Right hindlimb (tissue), 1 donor: ENCODE measurements at regions not wholly inside any gene's neighbourhood (a gene's known extent, or its start where the extent isn't known, plus 50 kb on each side); places are given as distances from the start of the nearest gene placed in this dataset.

Source experiments
- DNase-seq: peaks from one replicate; pipeline ENCODE4 v3.0.0-alpha.2; 2018

DNA sequence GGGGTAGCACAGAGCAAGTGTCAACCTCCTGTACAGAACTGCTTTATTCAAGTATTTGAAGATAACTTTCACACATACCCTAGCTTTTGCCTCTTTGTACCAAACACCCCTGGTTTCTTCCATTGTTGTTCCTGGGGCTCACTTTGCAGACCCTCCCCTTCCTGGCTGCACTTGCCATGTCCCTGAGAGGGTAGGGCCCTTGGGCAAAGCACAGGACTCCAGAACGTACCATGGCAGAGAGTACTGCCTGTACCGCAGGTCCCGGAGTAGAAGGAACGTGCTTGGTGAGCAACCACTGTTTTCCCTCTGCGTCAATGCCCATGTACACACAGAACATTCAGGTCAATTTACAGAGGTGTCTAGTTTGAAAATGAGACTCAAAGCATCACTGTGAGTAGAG is 290.4 kb downstream of the EN1 start:
- no peak for DNase-seq

DNA sequence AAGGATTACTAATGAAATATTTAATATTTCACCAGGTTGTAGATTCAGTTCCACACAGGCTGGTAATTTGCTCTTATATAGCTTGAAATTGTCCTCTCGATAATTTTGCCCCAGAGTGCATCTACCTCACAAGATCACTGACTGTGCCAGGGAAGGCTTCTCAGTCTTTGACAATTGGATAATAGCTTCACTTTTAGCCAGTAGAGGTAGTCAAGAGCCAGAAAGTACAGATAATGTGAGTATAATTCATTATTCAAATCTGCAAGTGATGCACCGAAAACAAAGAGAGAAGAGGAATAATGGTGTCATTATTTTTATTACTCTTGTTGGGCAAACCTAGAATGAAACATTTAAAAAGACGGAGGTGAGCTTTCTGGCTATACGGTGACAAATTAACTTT is 292.8 kb downstream of the EN1 start:
- no peak for DNase-seq

DNA sequence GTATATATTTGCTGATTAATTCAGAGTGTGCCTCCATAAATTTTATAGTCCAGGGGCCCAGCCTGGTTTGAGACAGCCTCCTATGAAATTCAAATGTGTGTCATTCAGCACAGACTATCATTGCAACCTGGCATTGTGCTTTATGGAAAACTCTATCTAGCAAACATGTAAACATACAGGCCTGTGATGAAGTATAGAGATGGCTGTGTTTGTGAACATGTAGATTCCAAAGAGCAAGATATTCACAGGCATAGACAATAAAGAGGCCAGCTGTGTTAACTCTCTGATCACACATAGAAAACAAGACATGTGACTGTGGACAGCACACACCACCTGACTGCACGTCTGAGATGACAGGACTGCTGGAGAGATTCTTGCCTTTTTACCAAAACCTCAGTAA is 297.9 kb downstream of the EN1 start:
- DNase-seq = no peak

DNA sequence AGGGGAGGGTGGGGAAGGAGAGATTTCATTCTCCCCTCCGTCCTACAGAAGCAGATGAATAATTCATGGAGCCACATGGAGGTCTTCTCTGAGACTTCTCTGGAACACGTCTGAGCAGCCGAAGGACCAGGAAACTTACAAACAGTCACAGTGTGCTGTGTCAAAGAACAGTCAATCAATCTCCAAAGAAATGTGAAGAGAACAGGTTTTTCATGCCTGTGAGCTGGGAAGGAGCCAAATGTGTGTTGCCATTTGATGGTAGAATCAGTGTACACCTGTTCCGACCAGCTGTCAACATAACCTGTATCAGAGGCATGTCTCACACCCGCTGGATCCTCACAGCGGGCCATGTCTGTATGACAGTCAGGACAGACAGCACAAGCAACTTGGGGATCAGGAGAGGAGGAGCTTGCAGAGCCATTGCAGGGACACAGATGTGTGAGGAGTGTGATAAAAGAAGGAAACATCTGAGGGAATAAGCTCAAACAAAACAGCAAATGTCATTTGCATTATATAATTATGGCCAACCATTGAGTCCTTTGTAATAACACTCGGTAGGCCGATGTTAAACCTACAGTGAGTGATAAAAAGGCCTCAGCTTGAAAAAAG is 298.5 kb downstream of the EN1 start:
- DNase-seq = no peak

DNA sequence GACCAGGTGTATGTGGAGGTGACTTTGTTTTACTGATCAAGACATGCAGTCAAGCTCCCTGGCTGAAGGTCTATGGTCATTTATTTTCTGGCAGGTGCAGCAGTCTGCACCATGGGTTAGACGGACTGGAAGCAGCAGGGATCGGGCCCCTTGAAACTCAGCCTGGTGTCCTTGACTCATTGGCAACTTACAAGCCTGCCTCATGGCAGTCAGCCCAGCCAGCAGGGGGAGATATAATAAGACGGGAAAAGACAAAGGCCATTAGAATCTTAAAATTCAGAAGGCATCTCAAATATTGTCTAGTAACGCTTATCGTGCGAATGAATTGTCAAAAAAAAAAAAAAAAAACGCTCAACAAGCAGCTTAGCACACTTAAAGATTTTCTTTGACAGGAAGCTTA is 308.2 kb downstream of the EN1 start:
- no peak for DNase-seq

DNA sequence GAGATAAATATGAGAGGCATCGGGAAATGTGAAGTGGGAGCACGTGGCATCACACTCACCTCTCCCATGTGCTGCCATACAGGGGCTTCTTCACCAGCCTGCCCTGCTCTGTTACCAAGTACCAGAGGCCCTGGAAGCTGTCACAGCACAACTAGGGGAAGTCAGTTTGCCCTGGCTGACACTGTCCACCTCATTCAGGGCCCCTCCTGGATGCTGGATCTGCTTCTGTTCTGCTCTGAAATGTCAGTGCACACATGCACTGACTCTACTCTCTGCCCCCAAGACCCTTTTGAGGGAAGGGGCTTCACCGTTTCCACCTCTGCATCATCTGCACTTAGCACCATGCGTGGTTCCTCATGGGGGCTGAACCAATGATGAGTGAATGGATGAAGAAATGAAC is 311.1 kb downstream of the EN1 start:
- DNase-seq = no peak

DNA sequence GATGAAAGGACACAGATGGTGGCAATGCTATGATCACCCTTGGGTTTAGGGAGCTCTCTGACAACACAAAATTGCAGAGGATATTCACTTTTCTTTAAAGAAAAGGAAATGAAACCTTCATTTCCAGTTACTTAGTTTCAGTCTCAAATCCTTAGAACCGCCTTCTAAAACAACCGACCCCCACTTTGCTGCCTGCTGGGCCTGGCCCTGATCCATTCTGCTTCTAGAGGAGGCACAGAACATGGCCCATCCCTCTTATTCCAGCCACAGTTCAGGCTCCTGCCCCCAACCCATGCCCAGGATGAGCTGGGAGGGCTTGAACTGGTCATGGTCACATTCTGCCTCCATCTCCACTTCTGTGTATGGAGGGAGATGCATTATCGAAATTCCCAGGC is 311.6 kb downstream of the EN1 start:
- DNase-seq = no peak

DNA sequence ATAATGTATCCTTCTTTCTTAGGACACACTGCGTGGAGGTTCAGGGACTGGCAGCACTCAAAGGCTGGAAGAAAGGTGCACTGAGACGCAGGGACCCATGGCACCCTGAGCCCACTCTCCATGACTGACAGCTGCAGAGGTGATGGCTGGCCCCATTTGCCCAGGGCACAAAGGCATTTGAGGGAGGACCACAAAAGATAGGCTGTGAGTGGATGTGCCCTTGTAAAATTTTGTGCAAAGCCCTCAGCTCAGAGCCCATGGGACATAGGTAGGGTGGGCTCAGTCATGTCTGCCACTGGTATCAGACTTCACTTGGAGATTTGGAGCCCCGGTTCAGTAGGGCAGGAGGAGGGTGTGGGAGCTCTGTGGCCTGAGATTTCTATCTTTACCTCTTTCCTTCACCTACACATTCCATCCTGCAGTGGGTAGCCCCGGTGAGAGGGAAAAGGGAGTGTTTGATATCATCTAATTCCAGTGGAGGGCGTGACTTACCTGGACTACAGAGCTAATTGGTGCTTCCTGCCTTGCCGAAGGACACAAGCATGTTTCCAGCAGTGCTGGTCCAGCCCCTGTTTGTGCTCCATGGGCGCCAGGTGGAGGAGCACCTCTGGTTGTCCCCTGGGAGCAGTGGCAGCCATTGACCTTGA is 312.2 kb downstream of the EN1 start:
- no peak for DNase-seq

DNA sequence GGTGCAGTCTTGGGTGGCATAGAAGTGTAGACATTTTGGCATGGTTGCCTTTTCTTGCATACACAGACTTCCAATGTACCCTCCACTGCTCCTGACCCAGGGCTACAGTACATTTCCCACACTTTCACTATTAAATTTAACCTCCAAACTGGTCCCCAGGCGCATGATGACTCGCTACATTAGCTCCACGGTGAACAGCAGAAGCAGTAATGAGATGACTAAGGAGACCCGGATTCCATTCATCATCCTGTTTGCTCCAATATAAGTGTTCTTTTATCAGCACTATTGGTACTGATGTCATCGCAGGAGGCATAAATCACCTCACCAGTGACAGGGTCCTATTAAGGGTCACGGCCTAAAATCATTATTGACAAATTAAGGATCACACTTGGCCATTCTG is 316.5 kb downstream of the EN1 start:
- DNase-seq = no peak

DNA sequence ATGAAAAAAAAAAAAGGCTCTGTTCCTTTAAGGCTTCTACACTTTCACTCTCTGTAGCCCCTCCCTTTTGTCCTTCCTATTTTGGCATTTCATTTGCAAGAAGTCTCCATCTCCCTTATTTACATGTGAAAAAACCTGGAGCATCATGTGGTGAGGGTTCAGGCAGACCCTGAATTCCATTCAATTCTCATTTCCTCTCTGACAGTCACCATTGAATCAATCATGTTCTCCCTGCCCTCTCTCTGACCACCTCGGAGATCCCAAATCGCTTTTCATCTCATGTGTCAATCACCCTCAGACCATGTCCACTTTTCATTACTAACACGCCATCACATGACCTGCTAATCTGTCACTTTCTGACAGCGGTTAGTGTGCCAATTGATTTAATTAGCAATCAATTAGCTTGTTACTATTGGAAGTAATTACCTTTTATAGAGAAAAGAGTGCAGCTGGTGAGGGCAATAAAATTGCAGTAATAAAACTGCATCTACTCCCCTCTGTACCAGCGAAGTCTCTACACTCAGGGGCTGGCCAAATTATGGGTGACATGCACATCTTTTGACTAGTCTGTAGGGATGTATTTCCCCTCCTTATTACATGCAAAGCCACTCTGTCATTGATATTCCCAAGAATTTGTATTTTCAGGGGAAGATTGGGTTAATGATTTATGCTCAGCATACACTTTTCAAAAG is 317.4 kb downstream of the EN1 start:
- no peak for DNase-seq

DNA sequence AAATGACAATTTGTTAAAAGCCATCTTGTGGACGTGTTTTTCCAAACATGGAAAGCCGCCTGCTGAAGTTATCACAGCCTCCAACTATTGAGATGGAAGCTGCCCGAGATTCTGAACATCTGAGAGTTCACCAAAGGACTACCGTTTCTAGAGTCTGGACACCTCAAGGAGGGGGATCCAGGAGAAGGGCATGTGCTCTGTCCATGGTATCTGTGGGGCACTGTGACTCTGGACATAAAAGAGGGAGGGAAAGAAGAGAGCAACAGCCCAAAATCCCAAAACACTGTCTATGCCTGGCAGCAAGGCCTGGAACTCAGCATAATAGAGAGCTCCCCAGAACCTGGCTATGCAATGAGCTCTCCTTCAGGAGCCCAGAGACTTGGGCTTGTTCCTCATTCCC is 319.9 kb downstream of the EN1 start:
- no peak for DNase-seq

DNA sequence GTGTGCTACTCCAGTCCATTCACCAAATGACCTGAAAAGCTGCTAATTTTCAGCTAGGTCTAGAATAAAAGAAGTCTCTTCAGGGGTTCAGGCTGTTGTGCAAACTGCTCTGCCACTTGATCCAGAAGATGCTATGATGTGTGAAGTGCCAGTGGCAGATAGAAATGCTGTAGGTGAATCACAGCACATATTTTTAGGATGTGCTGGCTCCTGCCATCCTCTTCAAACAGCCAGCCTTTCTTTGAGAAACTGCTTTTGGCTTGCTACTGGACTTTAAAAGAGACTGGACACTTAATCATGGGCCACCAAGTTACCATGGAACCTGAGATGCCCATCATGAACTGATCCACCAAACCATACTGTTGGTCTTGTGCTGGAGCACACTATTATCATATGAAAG is 322.1 kb downstream of the EN1 start:
- DNase-seq = no peak

DNA sequence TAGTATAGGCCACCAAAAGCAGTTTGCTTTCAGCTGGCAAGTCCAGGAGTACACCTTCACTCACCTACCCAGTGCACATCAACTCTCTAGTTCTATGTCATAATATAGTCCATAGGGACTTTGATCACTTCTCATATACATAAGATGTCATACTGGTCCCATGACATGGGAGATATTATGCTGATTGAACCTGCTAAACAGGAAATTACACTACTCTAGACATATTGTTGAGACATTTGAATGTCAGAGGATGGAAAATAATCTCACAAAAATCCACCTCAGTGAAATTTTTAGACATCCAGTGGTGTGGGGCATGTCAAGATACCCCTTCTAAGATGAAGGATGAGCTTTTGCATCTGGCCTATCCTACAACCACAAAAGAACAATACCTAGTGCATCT is 322.5 kb downstream of the EN1 start:
- no peak for DNase-seq

DNA sequence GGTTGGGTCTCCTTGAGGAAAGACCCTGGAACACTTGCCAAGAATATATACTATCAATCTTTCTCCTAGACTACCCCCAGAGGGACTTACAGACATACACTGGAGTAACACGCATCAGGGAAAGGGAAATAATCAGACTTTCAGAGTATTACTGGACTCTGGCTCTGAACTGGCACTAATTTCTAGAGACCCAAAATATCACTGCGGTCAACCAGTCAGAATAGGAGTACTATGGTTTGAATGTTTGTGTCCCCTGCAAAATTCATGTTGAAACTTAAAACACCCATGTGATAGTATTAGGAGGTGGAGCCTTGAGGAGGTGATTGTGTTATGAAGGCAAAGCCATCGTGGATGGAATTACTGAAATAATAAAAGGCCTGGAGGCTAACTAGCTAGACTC is 323.7 kb downstream of the EN1 start:
- DNase-seq = no peak

DNA sequence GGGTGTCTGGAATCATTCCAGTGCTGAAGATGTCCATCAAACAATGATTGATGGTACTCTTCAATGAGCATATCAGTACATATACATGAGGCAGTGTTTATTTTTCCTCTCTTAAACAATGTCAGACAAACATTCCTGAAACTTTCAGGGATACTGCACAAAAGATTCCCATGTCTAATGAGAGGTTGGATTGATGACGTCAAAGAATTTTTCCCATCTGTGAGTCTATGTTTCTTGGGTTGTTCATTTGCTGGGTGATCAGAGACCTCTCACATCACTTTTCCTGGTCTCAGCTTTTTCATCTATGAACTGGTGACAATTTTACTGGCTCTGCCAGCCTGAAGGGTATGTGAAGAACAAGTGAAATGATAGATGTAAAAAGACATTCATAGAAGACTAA is 325.5 kb downstream of the EN1 start:
- DNase-seq = no peak

DNA sequence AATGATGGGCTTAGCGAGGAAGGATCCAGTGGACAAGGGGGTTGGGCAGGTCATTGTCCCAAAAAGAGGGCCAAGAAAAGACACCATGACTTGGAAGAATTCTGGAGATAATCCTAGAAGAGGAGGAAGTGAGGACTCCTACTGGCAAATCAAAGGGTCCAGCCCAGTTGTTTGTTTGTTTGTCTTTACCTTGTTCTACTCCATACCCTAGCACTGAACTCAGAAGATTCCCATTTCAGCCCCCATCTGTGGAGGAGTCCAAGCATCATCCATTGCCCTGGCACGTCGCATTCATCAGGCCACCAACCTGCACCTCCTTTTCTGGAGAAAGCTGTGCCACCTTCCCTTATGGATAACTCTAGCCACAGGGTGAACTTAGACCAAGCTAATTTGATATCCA is 326.2 kb downstream of the EN1 start:
- no peak for DNase-seq

DNA sequence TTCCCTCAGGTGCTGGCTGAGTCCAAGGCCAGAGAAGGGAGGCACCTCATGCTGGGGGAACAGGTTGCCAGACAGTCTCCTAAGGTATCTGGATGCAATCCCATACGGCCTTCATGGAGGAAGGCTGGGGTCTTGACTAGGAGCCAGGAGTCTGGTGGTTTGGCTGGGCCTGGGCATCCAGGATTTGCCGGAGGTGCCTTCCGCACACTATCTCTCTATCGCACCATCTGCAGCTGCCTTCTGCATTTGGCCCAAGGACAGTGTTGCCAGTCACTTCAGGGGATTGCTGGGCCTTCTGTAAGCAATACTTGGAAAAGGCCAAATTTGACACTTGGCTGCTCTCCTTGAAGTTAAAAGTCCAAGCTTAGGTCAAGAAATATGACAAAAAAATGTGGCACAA is 327.2 kb downstream of the EN1 start:
- no peak for DNase-seq

DNA sequence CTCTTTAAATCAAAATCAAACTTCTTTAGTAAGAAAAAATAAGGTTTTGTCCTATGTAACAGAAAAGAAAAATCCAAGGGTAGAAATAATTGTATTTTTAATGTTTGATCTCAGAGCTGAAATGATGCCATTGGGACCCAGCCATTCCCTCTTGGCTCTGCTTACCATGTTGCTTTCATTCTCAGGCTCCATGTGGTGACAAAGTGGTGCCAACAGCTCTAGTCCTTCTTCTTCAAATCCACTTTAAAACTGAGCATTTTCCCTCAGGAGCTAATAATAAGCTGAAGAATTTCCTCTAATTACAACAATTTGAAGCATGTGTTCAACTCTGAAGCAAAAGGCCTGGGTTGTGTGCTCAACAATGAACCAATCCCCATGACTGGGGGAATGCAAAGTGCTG is 327.9 kb downstream of the EN1 start:
- DNase-seq = no peak

DNA sequence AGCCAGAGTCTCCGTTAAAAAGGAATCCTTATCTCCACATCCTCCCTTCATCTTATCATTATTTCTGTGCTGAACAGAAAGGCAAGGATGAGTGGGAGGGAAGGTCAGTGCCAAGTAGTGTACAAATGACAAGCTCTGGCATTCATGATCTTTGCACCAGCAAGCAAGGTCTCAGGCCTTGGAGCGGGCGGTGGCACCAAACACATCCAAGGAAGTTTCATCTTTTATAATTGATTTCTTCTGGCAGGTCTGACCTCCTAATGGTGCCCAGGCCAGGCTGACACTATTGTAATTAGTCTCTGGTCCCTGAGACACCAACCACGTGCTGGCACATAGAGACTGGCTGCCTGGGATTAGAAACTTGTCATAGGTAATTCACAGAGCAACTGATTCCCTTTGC is 336.6 kb downstream of the EN1 start:
- no peak for DNase-seq

DNA sequence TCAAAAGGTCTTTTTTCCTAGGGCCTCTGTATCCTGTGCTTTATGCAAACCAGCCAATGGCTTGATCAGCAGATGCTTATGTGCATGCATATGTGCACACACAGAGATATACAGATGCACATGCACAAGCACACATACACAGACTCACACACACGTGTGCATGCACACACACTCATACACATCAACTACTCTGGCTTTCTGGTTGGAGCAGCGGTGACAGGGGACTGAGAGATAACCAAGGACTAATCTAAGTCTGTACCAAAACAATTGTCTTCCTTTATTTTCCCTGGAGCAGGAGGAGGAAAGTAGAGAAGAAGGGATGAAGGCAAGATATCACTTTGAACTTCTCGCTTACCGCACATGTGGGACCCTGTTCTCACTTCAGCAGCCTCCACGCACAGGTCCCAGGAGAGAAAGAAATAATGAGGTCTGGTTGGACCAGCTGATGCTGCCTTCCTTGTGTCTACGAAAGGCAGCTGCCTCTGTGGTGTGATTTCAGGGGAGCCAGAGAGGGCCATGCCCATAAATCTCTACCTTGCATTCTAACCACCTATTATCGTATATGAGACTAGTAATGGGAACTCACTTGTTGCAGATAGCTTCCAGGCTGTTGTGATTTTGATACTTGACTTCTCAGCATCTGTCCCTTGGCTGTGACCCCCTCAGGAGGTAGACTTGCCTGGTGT is 338.0 kb downstream of the EN1 start:
- no peak for DNase-seq

DNA sequence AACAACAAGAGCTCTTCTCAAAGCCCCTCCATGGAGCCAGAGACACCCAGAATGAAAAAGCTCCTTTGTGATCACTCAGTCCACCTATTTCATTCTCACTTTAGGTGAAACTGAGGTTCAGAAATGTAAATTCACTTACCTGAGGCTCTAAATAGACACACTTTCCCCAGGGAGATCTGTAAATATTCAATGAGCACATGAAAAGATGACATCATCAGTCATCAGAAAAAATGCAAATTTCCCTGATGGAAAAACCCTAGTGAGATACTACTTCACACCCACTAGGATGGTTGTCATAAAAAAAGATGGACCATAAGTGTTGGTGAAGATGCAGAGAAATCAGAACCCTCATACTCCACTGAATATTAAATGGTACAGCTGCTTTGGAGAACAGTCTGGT is 339.2 kb downstream of the EN1 start:
- no peak for DNase-seq

DNA sequence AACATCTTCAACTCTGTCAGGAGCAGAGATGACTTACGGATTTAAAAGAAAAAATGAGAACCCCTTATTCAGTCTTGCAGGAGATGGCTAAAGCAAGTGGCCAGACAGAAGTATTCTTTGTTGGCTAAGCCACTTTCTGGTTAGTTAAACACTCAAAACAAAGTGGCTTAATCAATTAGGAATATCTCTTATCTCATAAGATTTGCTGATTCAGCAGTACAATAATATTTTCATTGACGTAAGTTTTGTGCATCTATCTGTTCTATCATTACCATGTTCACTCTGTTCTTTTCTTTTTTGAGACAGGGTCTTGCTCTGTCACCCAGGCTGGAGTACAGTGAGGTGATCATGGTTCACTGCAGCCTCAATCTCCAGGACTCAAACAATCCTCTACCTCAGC is 342.0 kb downstream of the EN1 start:
- DNase-seq = no peak

DNA sequence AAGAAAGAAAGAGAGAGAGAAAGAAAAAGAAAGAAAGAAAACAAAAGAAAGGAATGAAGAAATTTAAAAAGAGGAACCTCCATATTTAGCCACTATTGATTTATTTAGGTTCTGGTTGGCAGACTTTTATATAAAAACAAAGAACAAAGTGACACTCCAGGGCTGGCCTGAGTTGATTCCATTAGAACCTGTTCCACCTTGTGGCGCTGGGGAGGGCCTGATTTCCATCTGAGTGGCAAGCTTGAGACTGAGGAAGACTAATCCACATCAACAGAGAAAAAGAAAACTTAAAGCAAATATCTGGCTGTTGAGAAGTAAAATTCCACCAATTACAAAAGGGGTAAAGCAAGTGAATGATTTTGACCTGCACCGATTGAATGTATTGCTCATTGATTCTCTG is 345.3 kb downstream of the EN1 start:
- no peak for DNase-seq

DNA sequence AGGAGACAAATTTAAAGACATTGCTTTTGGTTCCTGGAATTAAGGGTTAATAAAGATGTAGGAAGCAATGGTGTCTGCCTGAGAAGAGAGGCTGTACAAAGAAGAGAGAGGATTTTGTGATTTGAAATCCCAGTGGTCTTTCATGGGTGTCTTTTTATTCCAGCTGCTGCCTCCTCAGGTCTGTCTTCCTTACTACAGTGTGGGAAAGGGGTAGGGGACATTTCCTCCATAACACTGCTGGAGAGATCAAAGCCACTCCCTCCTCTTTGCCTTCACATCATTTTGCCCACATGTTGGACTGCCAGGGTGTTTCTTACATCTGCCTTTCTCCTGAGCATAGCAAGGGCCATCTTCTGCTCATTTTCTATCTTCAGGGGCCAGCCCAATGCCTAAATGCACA is 348.5 kb downstream of the EN1 start:
- DNase-seq = no peak
